Nephron (organoid): ENCODE measurements at regions not wholly inside any gene's neighbourhood (a gene's known extent, or its start where the extent isn't known, plus 50 kb on each side); places are given as distances from the start of the nearest gene placed in this dataset.
"Not testable (repeated sequence)": the region's sequence is repeated elsewhere in the genome, so short reads cannot be mapped to it uniquely, and the experiment has no call there.

Experiments used
- H3K27ac Mint-ChIP-seq, 3 experiments: 2 replicates each; pipeline ENCODE4 v1.8.0; 2020; ENCODE audit warnings: mixed read lengths in 3 of 3, mild to moderate bottlenecking in 2 of 3, moderate library complexity in 1 of 3
- H3K27me3 Mint-ChIP-seq: 2 replicates; pipeline ENCODE4 v1.8.0; 2021; ENCODE audit warnings: low read depth, mild to moderate bottlenecking, moderate library complexity, mixed read lengths
- H3K36me3 Mint-ChIP-seq: 2 replicates; pipeline ENCODE4 v1.8.0; 2020; ENCODE audit warnings: low read depth, mixed read lengths
- H3K4me1 Mint-ChIP-seq: 2 replicates; pipeline ENCODE4 v1.8.0; 2020; ENCODE audit warnings: mixed read lengths
- H3K4me3 Mint-ChIP-seq, 3 experiments: 2 replicates each; pipeline ENCODE4 v1.8.0; 2020; ENCODE audit warnings: mild to moderate bottlenecking in 3 of 3, mixed read lengths in 3 of 3, moderate library complexity in 2 of 3
- H3K9me3 Mint-ChIP-seq: 2 replicates; pipeline ENCODE4 v1.8.0; 2020; ENCODE audit warnings: mixed read lengths
- TF ChIP-seq, protein P1 (sequence below), 3 experiments: fragments of 200-600 bp; sonication (generic); IDR thresholded peaks; one replicate each; pipeline ENCODE4 v1.5.0; 2021; ENCODE audit warnings: antibody characterized with exemption in 3 of 3; ENCODE audit not compliant: unreplicated experiment in 3 of 3

DNA sequence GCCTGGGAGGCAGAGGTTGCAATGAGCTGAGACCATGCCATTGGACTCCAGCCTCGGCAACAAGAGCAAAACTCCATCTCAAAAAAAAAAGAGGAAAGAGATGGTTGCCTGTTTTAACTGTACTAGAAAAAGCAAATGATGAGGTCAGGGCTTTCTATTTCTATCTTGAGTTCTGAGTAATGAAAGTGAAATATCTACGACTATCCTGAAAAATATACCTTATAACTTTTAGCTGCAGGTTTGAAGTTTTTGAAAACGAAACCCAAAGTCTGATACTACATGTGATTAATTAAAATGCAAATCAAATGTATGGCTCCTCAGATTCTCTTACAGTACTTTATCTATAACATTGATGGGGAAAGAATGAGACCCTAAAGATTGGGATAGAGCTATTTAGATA lies 636.2 kb upstream of the LRRN3 start:
- TF ChIP-seq, protein P1, sequence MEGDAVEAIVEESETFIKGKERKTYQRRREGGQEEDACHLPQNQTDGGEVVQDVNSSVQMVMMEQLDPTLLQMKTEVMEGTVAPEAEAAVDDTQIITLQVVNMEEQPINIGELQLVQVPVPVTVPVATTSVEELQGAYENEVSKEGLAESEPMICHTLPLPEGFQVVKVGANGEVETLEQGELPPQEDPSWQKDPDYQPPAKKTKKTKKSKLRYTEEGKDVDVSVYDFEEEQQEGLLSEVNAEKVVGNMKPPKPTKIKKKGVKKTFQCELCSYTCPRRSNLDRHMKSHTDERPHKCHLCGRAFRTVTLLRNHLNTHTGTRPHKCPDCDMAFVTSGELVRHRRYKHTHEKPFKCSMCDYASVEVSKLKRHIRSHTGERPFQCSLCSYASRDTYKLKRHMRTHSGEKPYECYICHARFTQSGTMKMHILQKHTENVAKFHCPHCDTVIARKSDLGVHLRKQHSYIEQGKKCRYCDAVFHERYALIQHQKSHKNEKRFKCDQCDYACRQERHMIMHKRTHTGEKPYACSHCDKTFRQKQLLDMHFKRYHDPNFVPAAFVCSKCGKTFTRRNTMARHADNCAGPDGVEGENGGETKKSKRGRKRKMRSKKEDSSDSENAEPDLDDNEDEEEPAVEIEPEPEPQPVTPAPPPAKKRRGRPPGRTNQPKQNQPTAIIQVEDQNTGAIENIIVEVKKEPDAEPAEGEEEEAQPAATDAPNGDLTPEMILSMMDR (IDR thresholded peaks at IDR 0.05; ENCODE audit: unreplicated experiment in 3 of 3), result no peak
- Mint-ChIP-seq H3K36me3 (no peaks in the 10 kb centered on the region), H3K27ac (no peak overlapping the region), H3K27me3 (no peaks in the 10 kb centered on the region), H3K9me3 (no peaks in the 10 kb centered on the region), H3K4me3 (no peak overlapping the region), H3K4me1 (no peaks in the 10 kb centered on the region)

DNA sequence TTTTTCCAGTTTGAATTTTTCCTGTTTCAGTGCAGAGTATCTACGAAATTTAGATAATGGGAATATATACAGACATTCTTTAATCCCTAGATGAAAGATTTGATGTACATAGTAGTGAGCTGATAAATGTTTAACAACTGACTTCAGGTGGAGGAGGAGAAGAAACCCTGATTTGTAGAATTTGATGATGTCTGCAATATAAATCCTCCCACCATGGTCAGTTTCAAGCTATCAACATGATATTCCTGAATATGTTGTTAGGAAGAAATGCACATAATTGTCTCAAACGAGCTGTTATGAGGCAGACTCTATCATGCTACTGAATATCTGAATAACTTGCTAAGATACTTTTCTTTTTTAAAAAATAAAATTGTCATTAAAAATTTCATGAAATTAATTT lies 629.3 kb upstream of the LRRN3 start:
- H3K4me1 Mint-ChIP-seq, result no peaks in the 10 kb centered on the region
- peaks cover 4% of the 10 kb centered on the region for H3K9me3 Mint-ChIP-seq
- H3K27me3 Mint-ChIP-seq, result no peaks in the 10 kb centered on the region
- H3K4me3 Mint-ChIP-seq, result no peak overlapping the region
- H3K36me3 Mint-ChIP-seq, result no peaks in the 10 kb centered on the region
- TF ChIP-seq, protein P1 (IDR thresholded peaks at IDR 0.05; ENCODE audit: unreplicated experiment in 3 of 3), result no peak
- no peak overlapping the region for H3K27ac Mint-ChIP-seq

DNA sequence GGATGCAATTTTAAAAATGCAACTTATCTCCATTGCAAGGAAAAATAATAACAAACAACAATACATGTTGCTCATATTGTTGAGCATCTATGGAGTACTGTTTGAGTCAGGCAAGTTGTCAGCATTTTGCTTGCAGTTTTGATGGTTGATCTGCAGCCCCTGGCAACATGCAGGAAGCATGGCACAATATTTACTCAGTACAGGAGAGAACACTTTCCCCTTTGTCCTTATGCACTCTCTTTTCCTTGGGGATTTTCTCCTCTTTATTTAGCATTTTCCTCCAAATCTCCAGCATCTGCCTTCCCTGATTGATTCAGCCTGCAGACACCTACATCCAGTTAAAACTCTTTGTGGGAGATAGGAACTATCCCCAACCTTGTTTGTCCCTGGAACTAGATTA lies 620.5 kb upstream of the LRRN3 start:
- no peaks in the 10 kb centered on the region for H3K4me1 Mint-ChIP-seq
- no peak overlapping the region for H3K4me3 Mint-ChIP-seq
- H3K27ac Mint-ChIP-seq, result no peak overlapping the region
- TF ChIP-seq, protein P1 (IDR thresholded peaks at IDR 0.05; ENCODE audit: unreplicated experiment in 3 of 3), result no peak
- H3K36me3 Mint-ChIP-seq, result no peaks in the 10 kb centered on the region
- H3K9me3 Mint-ChIP-seq, result peaks cover 4% of the 10 kb centered on the region
- H3K27me3 Mint-ChIP-seq, result no peaks in the 10 kb centered on the region

DNA sequence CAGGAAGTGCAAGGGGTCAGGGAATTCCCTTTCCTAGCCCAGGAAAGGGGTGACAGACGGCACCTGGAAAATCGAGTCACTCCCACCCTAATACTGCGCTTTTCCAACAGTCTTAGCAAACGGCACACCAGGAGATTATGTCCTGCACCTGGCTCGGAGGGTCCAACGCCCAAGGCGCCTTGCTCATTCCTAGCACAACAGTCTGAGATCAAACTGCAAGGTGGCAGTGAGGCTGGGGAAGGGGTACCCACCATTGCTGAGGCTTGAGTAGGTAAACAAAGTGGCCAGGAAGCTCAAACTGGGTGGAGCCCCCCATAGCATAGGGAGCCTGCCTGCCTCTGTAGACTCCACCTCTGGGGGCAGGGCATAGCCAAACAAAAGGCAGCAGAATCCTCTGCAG lies 618.5 kb upstream of the LRRN3 start:
- not testable (repeated sequence) for H3K27me3 Mint-ChIP-seq, H3K9me3 Mint-ChIP-seq, H3K27ac Mint-ChIP-seq, H3K4me1 Mint-ChIP-seq, H3K36me3 Mint-ChIP-seq, H3K4me3 Mint-ChIP-seq

DNA sequence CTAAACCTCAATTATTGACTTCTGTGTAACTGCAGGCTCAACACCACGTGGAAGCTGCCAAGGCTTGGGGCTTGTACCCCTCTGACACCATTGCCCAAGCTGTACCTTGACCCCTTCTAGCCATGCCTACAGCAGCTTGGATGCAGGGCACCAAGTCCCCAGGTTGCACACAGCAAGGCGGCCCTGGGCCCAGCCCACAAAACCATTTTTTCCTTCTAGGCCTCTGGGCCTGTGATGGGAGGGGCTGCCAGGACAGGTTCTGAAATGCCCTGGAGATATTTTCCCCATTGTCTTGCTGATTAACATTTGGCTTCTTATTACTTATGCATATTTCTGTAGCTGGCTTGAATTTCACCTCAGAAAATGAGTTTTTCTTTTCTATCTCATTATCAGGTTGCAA lies 610.0 kb upstream of the LRRN3 start:
- TF ChIP-seq, protein P1 (IDR thresholded peaks at IDR 0.05; ENCODE audit: unreplicated experiment in 3 of 3), result no peak
- Mint-ChIP-seq H3K4me1 (no peaks in the 10 kb centered on the region), H3K4me3 (no peak overlapping the region), H3K36me3 (no peaks in the 10 kb centered on the region), H3K27ac (no peak overlapping the region), H3K9me3 (peaks cover 25% of the 10 kb centered on the region), H3K27me3 (no peaks in the 10 kb centered on the region)

DNA sequence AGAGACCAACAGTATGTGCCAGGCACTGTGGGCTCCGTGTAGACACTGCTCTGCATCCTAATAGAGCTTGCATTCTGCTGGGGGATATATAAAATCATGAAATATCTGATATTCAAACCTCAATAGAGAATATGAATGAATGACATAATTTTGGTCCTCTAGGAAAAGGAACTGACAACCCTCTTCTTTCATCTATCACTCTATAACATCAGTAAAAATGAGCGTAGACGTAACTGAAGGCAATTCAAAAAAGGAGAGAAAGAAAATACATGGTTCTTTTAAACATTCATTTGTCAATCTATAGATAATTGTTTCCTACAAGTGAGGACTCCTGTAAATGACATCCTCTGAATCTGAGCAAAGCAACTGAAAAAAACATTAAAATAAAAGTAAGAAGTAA lies 607.4 kb upstream of the LRRN3 start:
- H3K4me1 Mint-ChIP-seq, result no peaks in the 10 kb centered on the region
- no peak overlapping the region for H3K27ac Mint-ChIP-seq
- TF ChIP-seq, protein P1 (IDR thresholded peaks at IDR 0.05; ENCODE audit: unreplicated experiment in 3 of 3), result no peak
- H3K27me3 Mint-ChIP-seq, result no peaks in the 10 kb centered on the region
- peaks cover 25% of the 10 kb centered on the region for H3K9me3 Mint-ChIP-seq
- no peak overlapping the region for H3K4me3 Mint-ChIP-seq
- H3K36me3 Mint-ChIP-seq, result no peaks in the 10 kb centered on the region

DNA sequence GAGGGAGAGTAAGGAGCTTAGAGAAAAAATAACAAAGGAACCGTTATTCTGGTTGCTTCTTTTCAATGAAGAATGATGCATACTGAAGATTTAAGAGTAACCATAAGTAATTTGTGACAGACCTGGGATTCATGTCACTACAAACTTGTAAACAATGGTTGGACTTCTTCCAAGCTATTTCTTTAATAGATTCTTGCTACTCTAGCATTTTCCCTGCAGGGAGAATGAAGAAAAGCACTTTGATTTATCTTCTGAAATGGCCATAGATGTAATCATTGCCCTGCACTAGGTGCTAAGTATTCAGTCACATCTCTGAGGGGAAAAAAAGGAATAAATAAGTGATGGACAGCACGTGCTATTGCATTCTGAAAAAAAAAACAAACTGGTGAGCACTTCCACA lies 606.6 kb upstream of the LRRN3 start:
- Mint-ChIP-seq H3K9me3 (peaks cover 17% of the 10 kb centered on the region), H3K4me1 (no peaks in the 10 kb centered on the region), H3K27me3 (no peaks in the 10 kb centered on the region), H3K36me3 (no peaks in the 10 kb centered on the region), H3K4me3 (no peak overlapping the region), H3K27ac (no peak overlapping the region)
- TF ChIP-seq, protein P1 (IDR thresholded peaks at IDR 0.05; ENCODE audit: unreplicated experiment in 3 of 3), result no peak
